ENCODE measurements at regions not wholly inside any gene's neighbourhood (a gene's known extent, or its start where the extent isn't known, plus 50 kb on each side); places are given as distances from the start of the nearest gene placed in this dataset.

DNA sequence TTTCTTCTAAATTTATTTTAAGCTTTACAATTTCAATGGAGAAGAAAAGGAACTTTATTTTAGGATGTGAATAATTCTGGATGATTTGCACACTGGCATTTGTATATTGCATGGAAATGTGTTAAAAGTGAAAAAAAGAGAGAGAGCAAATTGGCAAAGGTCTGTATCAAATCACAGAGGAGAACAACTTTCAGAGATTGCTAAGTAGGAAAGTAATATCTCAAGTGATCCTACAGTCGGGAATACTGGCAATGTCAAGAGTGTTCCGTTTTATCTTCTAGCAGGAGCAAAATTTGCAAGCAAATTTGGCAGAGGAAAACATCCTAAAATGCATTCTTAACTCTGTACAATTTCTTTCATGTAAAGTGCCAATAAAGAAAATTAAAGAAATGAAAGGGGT lies 97.1 kb upstream of the TMC3 start:
- no peak for DNase-seq

DNA sequence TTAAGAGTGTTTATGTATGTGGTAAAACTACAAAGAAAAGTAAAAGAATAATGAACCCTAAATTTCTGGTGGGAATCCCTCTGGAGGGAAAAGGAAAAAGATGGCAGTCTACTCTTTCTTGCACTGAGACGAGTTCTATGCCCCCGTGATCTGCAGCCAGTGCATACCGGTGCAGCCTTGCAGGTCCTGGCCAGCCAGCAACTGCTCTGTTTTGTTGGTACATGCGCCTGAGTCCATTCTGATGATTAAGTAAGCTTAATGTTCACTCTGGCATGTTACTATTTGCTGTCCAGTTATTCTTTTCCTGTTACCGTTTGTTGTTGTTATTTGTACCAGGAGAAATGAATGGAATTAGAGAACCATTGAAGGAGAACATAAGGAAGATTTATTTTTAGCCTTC lies 95.1 kb upstream of the TMC3 start:
- DNase-seq, result no peak

DNA sequence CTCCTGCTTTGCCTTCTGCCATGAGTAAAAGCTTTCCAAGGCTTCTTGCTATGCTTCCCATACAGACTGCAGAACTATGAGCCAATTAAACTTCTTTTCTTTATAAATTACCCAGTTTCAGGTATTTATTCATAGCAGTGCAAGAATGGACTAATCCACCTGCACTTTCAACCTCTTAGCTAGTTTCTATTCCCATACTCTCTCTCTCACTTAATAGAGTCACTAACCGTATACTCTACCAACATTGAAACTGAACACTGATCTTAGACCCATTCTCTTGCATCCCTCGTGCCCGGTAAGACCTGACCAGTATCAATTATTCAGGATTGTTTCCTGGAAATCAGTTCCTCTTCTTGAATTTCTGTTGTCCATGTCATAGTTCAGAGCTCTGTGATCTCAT lies 92.7 kb upstream of the TMC3 start:
- no peak for DNase-seq

DNA sequence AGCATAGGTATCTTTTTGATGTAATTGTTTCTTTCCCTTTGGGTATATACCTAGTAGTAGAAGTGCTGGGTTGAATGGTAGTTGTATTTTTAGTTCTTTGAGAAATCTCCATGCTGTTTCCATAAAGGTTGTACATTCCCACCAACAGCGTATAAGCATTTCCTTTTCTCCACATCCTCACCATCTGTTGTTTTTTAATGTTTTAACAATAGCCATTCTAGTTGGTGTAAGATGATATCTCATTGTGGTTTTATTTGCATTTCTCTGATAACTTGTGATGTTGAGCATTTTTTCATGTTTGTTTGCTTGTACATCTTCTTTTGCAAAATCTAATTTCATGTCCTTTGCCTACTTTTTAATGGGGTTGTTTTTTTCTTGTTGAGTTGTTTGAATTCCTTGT lies 80.0 kb upstream of the TMC3 start:
- DNase-seq, result no peak

DNA sequence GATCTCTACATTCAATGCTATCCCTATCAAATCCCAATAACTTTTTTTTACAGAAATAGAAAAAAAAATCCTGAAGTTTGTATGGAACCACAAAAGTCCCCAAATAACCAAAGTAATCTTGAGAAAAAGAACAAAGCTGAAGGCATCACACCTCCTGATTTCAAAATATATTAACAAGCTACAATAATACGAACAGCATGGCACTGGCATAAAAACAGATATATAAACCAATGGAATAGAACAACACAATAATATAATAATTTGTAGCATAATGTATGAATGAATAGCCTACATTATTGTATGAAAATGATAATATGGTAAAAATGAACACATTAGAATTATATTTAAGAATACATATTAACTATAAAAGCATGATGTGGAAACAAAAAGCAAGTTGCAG lies 76.7 kb upstream of the TMC3 start:
- DNase-seq, result no peak

DNA sequence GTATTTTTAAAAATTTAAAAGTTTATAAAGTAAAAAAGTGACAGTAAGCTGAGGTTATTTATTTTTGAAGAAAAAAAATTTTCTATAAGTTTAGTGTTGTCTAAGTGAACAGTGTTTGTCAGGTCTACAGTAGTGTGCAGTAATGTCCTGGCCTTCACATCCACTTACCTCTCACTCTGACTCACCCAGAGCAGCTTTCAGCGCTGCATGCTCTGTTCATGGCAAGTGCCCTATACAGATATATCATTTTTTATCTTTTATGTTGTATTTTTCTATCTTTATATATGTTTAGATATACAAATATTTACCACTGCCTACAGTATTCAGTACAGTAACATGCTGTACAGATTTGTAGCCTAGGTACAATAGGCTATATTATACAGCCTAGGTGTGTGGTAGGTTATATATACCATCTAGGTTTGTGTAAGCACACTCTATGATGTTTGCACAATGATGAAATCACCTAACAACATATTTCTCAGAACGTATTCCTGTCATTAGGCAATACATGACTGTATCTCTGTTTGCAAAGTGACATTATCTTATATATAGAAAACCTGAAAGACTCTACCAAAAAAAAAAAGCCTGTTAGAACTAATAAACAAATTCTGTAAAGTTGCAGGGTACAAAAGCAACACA lies 75.9 kb upstream of the TMC3 start:
- no peak for DNase-seq

DNA sequence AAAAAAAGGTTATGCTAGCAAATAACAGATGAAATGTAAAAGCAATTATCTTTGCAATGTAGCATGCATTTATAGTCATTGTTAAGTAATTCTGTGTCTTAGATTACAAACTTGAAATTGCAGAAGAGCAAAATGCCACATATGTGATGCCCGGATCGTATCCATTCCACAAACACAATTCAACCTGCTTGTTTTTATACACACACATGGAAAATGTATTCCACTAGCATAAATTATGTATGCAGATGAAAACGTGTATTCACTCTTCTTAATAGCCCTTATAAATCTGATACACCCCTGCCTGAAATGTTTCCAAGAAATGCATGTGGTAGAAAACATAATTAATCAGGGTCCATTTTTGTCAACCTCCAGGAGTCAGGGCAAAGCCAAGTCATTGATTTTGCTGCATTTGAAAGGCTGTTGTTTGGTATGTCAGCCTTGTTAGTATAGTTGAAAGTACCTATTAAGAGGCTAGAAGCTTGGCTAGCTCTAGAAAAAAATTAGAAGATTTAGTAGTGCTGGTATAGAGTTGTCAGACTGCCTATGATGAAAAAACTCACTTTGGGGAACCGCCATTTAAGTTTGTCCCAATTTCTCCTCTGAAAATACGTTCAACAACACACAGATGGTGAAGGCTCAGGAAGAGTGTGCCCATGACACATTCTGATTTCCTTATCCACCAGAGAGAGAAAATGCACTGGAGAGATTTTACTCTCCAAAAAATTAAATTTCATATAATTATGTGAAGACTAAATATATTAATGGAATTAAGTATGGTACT lies 69.2 kb upstream of the TMC3 start:
- no peak for DNase-seq

DNA sequence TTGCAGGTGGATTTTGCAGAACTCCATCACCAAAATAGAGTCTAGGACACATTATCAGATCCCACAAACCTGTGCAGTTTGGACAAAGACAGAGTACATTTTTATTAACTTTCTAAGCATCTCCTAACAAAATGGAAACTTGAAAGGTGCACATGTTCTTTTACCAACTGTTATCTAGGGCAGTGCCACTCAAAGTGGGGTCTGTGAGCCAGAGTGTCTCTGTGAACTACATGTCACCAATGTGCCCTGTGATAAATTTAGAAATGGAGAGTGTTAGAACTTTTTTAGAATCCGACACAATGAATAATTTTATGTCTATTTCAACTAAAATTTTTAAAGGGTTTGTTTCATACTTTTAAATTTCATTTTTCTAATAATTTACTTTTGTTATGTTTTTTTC lies 68.4 kb upstream of the TMC3 start:
- DNase-seq, result no peak

DNA sequence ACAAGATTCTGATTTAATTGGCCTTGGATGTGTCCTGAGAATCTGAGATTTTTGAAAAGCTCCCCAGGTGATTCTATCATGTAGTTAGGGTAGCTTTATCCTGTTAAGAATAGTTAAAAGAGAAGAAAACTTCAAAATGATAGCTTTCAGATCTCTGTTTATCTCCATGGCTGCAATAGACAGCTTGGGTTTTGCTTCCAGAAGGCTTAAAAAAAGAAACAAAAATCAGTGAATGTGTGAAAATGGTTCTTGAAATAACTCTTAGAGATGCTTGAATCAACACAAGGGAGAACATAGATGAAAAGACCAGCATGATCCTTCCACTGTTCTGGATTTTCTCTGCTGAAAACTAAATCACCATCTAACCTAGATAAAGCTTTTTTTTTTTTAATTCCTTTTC lies 60.8 kb upstream of the TMC3 start:
- DNase-seq, result no peak

DNA sequence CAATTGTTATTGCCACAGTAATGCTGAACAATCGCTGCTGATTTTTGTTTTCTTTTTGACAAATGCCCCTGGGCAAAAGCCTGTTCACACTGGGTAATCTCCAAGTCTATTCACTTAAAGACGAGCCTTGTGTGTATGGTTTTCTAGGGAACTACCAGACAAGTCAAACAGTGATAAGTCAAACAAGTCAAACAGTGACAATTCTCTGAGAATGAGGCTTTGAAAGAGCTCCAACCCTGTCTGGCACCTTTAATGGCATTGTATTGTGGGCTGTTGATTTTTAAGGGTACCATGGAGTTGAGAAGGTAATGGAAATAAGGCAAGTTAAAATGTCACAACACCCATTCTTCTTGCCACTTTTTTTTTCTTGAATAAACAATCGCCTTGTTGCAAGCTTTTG lies 59.4 kb upstream of the TMC3 start:
- no peak for DNase-seq

DNA sequence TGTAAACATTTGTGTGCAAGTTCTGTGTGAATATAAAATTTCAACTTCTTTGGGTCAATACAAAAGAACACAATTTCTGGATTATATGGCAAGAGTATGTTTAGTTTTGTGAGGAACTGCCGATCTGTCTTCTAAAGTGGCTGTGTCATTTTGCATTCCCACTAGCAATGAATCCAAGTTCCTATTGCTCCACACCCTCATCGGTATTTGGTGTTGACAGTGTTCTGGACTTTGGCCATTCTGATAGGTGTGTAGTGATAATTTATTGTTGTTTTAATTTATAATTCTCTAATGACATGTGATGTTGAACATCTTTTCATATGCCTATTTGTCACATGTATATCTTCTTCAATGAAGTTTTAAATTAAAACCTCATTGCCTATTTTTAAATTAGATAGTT lies 58.2 kb upstream of the TMC3 start:
- no peak for DNase-seq

DNA sequence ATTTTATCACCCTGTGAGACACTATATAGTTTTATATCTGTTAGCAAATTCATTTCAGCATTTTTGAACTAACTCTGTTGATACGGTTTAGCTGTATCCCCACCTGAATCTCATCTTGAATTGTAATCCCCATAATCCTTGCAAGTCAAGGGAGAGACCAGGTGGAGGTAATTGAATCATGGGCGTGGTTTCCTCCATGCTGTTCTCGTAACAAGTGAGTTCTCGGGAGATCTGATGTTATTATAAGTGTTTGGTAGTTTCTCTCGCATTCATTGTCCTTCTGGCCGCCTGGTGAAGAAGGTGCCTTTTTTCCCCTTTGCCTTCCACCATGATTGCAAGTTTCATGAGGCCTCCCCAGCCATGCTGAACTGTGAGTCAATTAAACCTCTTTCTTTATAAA lies 53.2 kb upstream of the TMC3 start:
- no peak for DNase-seq

DNA sequence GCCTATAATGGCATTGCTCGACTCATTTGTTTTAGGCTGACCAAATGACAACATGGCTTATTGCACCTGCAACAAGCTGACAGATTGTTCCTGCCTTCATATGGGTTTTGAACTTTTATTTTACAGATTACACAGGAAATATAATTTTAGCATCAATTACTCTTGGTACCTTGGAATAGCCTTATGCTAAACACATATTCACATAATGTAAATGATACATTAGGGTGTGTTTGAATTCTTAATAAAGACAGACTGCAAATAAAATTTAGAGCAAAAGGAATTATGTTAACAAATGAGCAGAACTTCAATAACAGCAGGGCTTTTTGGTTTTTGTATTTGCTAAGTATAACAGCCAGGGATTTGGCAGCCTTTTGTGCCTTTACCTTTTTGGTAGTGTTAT lies 51.9 kb upstream of the TMC3 start:
- DNase-seq, result no peak

Measured in EL (cell line).